ENCODE measurements at regions not wholly inside any gene's neighbourhood (a gene's known extent, or its start where the extent isn't known, plus 50 kb on each side); places are given as distances from the start of the nearest gene placed in this dataset.

DNA sequence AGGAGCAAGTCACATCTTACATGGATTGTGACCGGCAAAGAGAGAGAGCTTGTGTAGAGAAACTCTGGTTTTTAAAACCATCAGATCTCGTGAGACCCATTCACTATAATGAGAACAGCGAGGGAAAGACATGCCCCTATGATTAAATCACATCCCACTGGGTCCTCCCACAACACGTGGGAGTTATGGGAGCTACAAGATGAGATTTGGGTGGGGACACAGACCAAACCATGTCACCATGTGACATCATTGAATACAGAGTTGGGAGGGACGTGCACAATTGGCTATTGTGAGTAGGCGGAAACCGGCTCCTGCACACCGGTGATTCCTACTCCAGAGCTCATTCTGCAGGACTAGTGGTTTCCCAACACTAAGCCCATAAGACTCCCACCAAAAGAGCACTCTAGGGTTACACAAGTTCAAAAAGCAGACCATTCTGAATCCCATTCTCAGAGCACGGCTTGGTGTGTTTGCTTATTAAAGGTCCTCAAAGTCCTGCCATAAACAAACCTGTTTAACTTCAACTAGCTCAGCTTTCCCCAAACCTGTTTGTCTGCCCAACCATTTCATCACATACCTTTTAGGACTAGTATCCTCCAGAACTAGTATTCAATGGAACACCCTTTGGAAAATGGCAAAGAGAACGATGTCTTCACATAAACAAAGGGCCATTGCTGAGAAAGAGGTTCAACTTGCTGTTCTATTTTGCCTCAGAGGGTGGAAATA is 167.6 kb downstream of the TLE3 start:
- DNase-seq (ENCODE audit: low read depth) = no peak
- TF ChIP-seq CTCF (conservative IDR thresholded peaks at IDR 0.05; ENCODE audit: low read depth, low read length) = no peak
- H3K4me3 ChIP-seq (ENCODE audit: low read depth, low read length) = no peak overlapping the region

DNA sequence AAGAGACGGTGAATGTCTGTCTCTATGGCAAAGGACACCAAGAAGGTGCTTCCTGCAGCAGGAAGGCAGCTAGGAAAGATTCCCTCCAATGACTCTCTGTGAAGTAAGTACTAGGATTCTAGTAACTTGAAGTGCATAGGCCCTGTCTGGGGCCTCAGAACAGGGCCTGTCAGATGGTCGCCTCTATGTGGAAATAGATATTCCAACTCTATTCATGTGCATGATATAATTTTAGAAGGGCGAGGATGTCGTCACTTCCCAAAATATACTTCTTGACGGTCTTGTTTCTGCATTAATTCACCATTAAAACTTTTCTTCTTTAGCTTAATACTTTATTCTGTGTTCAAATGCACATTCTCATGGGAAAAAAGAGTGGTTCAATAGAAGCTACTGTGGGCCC is 167.0 kb downstream of the TLE3 start:
- no peak for TF ChIP-seq CTCF (conservative IDR thresholded peaks at IDR 0.05; ENCODE audit: low read depth, low read length)
- no peak for DNase-seq (ENCODE audit: low read depth)
- no peak overlapping the region for H3K4me3 ChIP-seq (ENCODE audit: low read depth, low read length)

DNA sequence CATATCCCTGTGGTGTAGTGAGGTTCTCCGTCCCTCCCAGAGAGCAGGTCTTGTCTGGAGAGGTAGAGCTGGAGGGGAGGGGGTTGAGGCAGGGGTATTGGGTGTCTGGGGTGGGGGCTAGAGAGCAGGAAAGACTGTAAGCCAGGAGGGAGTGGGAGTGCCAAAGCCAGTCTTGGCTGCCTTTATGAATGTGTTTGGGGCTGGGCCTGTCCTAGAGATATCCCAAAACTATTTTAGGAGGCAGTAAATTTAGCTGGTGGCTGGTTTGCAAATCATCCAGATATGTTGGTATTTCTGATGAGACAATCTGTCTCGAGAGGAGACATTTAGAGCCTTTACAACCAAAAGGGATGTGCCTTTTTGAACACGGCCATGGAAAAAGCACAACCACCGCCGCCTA is 166.6 kb downstream of the TLE3 start:
- DNase-seq (ENCODE audit: low read depth) = no peak
- no peak for TF ChIP-seq CTCF (conservative IDR thresholded peaks at IDR 0.05; ENCODE audit: low read depth, low read length)

GRCh38 chr15:69934607-69935006 is 163.1 kb downstream of the TLE3 start:
- TF ChIP-seq CTCF (conservative IDR thresholded peaks at IDR 0.05; ENCODE audit: low read depth, low read length) = no peak
- H3K4me3 ChIP-seq (ENCODE audit: low read depth, low read length) = no peak overlapping the region
- no peak for DNase-seq (ENCODE audit: low read depth)

More for the DNA sequence above, 166.6 kb downstream of the TLE3 start:
- H3K4me3 ChIP-seq (ENCODE audit: low read depth, low read length) = no peak overlapping the region

GRCh38 chr15:69939513-69940440 is 157.9 kb downstream of the TLE3 start:
- no peak overlapping the region for H3K4me3 ChIP-seq (ENCODE audit: low read depth, low read length)
- no peak for DNase-seq (ENCODE audit: low read depth)
- TF ChIP-seq CTCF (conservative IDR thresholded peaks at IDR 0.05; ENCODE audit: low read depth, low read length) = no peak

DNA sequence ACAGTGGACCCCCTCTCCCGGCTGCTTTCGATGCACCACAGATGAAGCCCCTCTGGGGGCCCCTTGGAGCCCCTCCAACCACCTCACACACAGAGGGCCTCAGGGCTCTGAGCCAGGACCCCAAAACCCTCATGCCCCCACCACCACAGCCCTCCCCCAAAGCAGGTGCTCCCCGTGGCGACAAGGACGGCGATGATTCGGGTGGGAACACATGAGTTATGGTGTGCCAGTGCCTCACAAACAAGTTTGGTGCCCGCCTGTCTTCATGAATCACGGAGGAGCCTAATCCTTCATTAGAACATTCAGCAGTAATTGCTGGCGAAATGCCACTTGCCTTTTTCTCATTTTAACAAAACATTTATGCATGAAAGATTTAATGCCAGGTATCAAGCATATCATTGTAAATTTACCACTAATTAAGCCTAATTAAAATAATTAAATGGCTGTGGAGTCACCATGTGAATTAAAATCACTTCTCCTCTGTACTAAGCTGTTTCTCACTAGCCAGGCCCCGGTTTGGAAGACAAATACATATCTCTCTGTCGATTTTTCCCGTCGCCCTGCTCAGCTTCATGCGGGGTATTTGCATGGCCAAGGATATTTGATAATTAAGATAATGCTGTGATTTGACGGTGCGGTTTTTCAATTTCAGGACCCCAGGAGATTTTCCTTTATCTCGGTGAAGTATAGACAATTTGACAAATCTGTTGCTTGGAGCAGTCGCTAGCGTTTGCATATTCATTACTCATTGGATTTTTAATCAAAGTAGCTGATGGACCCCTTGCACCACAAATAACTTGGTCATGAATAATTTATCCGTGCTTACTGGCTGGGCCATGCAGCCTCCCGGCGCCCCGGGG is 157.0 kb downstream of the TLE3 start:
- no peak for DNase-seq (ENCODE audit: low read depth)
- TF ChIP-seq CTCF (conservative IDR thresholded peaks at IDR 0.05; ENCODE audit: low read depth, low read length) = no peak
- H3K4me3 ChIP-seq (ENCODE audit: low read depth, low read length) = no peak overlapping the region

Data from epithelial cell of proximal tubule (primary cell).